ENCODE measurements at regions not wholly inside any gene's neighbourhood (a gene's known extent, or its start where the extent isn't known, plus 50 kb on each side); places are given as distances from the start of the nearest gene placed in this dataset.

DNA sequence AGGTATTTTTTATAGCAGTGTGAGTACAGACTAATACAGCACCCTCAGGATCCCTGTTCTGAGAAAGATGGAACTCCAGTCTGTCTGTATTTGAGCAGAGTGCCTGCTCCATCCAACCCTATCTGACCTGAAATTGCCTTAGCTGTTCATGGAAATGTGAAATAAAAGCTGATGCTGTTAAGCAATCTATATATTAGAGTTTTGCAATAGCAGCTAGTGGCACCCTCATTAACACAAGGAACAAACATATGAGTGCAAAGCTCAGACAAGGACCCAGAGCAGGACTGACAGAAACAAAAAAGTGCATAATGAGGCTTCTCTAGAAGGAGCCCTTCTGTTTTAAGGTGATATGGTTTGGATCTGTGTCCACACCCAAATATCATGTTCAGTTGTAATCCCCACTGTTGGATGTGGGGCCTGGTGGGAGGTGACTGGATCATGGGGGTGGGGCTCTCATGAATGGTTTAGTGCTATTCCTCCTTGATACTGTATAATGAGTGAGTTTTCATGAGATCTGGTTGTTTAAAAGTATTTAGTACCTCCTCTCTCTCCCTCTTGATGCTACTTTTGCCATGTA lies 272.9 kb upstream of the KLF3 start:
- H2AFZ ChIP-seq (ENCODE audit: low read depth, low read length, poor library complexity, severe bottlenecking) = no peak overlapping the region
- DNase-seq (ENCODE audit: low read depth, low spot score) (no peak), ATAC-seq (no peak)
- H3K79me2 ChIP-seq (ENCODE audit: insufficient read depth, low read length) = no peaks in the 10 kb centered on the region
- H3K36me3 ChIP-seq (ENCODE audit: control insufficient read depth in 1 of 2, insufficient read depth in 2 of 2, low read length in 2 of 2) = no peaks in the 10 kb centered on the region
- H3K27me3 ChIP-seq (ENCODE audit: insufficient read depth, low read length) = no peaks in the 10 kb centered on the region
- H3K4me1 ChIP-seq (ENCODE audit: control insufficient read depth in 1 of 2, insufficient read depth in 2 of 2, low read length in 2 of 2) = no peaks in the 10 kb centered on the region
- ChIA-PET POLR2A (no interaction called here), CTCF (no interaction called here), RAD21 (ENCODE audit: low non-redundant PET in 1 of 2, low total read pairs in 2 of 2, uncharacterized antibody in 2 of 2, unreplicated experiment in 2 of 2) (no interaction called here)
- H3K4me3 ChIP-seq (replicated peaks in 1 of 2; ENCODE audit: low read depth in 1 of 2, low read length in 2 of 2) = no peak overlapping the region
- no peak for TF ChIP-seq EZH2phosphoT487 (IDR thresholded peaks at IDR 0.05; ENCODE audit: borderline replicate concordance)
- TF ChIP-seq ZBTB33 (IDR thresholded peaks at IDR 0.05; ENCODE audit: extremely low read depth, insufficient replicate concordance, low read length) = no peak
- TF ChIP-seq, protein P1, sequence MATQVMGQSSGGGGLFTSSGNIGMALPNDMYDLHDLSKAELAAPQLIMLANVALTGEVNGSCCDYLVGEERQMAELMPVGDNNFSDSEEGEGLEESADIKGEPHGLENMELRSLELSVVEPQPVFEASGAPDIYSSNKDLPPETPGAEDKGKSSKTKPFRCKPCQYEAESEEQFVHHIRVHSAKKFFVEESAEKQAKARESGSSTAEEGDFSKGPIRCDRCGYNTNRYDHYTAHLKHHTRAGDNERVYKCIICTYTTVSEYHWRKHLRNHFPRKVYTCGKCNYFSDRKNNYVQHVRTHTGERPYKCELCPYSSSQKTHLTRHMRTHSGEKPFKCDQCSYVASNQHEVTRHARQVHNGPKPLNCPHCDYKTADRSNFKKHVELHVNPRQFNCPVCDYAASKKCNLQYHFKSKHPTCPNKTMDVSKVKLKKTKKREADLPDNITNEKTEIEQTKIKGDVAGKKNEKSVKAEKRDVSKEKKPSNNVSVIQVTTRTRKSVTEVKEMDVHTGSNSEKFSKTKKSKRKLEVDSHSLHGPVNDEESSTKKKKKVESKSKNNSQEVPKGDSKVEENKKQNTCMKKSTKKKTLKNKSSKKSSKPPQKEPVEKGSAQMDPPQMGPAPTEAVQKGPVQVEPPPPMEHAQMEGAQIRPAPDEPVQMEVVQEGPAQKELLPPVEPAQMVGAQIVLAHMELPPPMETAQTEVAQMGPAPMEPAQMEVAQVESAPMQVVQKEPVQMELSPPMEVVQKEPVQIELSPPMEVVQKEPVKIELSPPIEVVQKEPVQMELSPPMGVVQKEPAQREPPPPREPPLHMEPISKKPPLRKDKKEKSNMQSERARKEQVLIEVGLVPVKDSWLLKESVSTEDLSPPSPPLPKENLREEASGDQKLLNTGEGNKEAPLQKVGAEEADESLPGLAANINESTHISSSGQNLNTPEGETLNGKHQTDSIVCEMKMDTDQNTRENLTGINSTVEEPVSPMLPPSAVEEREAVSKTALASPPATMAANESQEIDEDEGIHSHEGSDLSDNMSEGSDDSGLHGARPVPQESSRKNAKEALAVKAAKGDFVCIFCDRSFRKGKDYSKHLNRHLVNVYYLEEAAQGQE (IDR thresholded peaks at IDR 0.05; ENCODE audit: low read depth) = no peak
- TF ChIP-seq POLR2A (IDR thresholded peaks at IDR 0.05; ENCODE audit: borderline replicate concordance, extremely low read depth, insufficient read depth, insufficient read length) = no peak
- TF ChIP-seq CEBPB (IDR thresholded peaks at IDR 0.05; ENCODE audit: low read depth) = no peak
- no peak for TF ChIP-seq FOSL1 (IDR thresholded peaks at IDR 0.05; ENCODE audit: low read depth)
- no peak for TF ChIP-seq ZNF274 (IDR thresholded peaks at IDR 0.05; ENCODE audit: low read depth, low read length)
- TF ChIP-seq SP1 (IDR thresholded peaks at IDR 0.05; ENCODE audit: low read depth) = no peak
- TF ChIP-seq YY1 (IDR thresholded peaks at IDR 0.05; ENCODE audit: extremely low read depth, insufficient replicate concordance, low read depth, low read length) = no peak
- no peak for TF ChIP-seq EGR1 (IDR thresholded peaks at IDR 0.05; ENCODE audit: low read depth)
- TF ChIP-seq CTCF (IDR thresholded peaks at IDR 0.05 in 2 of 3, conservative IDR thresholded peaks at IDR 0.05 in 1 of 3; ENCODE audit: borderline replicate concordance in 1 of 3, insufficient read depth in 1 of 3, low read depth in 2 of 3, low read length in 2 of 3) = no peak
- no peak for TF ChIP-seq MAX (IDR thresholded peaks at IDR 0.05)
- TF ChIP-seq EZH2 (IDR thresholded peaks at IDR 0.05) = no peak
- no peak for TF ChIP-seq POLR2AphosphoS5 (IDR thresholded peaks at IDR 0.05; ENCODE audit: low read depth, low read length)
- no peak for TF ChIP-seq RAD21 (IDR thresholded peaks at IDR 0.05; ENCODE audit: low read depth)
- no peak for TF ChIP-seq ELF1 (IDR thresholded peaks at IDR 0.05; ENCODE audit: borderline replicate concordance, low read depth)
- no peaks in the 10 kb centered on the region for H4K20me1 ChIP-seq (ENCODE audit: insufficient read depth)
- intact Hi-C loops (cut with micrococcal nuclease) = no loop called here
- no peaks in the 10 kb centered on the region for H3K9me2 ChIP-seq (ENCODE audit: insufficient read depth)
- no TSS peak for BruUV-seq (replicated peaks)
- H3K27ac ChIP-seq (ENCODE audit: low read depth, low read length) = no peak overlapping the region
- no peaks in the 10 kb centered on the region; a peak in 1 of 4 replicates for H3K9me3 ChIP-seq (ENCODE audit: control insufficient read depth in 1 of 2, insufficient read depth in 1 of 2, low read depth in 1 of 2, low read length in 2 of 2)
- no peak overlapping the region for H3K9ac ChIP-seq (ENCODE audit: low read length)
- no peak overlapping the region for H3K4me2 ChIP-seq (ENCODE audit: low read length)
